NCI-H345 treated with DMSO at 0.1 percent for 48 hours (cell line): ENCODE measurements at regions not wholly inside any gene's neighbourhood (a gene's known extent, or its start where the extent isn't known, plus 50 kb on each side); places are given as distances from the start of the nearest gene placed in this dataset.
"Not testable (repeated sequence)": the region's sequence is repeated elsewhere in the genome, so short reads cannot be mapped to it uniquely, and the experiment has no call there.

Source experiments
- DNase-seq: peaks from one replicate; lab custom pipeline; 2025; ENCODE audit not compliant: unreplicated experiment; lab: John Stamatoyannopoulos, UW

- DNase-seq, result no peak
Measured at GRCh38 chr1:244316986-244317655, 134.6 kb downstream of the ADSS2 start.

GRCh38 chr1:244318078-244318477 lies 133.6 kb downstream of the ADSS2 start:
- no peak for DNase-seq

- DNase-seq, result no peak
Measured at GRCh38 chr1:244318512-244318911, 133.2 kb downstream of the ADSS2 start.

- DNase-seq, result no peak
Measured at GRCh38 chr1:244319283-244320132, 132.2 kb downstream of the ADSS2 start.

GRCh38 chr1:244322181-244322580 lies 129.5 kb downstream of the ADSS2 start:
- no peak for DNase-seq

GRCh38 chr1:244322791-244323521 lies 128.8 kb downstream of the ADSS2 start:
- DNase-seq, result no peak

GRCh38 chr1:244324176-244324883 lies 127.4 kb downstream of the ADSS2 start:
- no peak for DNase-seq

GRCh38 chr1:244325056-244325758 lies 126.5 kb downstream of the ADSS2 start:
- DNase-seq, result no peak

GRCh38 chr1:244326757-244327156 lies 125.0 kb downstream of the ADSS2 start:
- DNase-seq, result peak; percentile 88

- DNase-seq, result no peak
Measured at GRCh38 chr1:244327533-244327932, 124.2 kb downstream of the ADSS2 start.

GRCh38 chr1:244328476-244328875 lies 123.2 kb downstream of the ADSS2 start:
- DNase-seq, result no peak

- no peak for DNase-seq
Measured at GRCh38 chr1:244329591-244330317, 122.0 kb downstream of the ADSS2 start.

- DNase-seq, result no peak
Measured at GRCh38 chr1:244330318-244330625, 121.4 kb downstream of the ADSS2 start.

- DNase-seq, result not testable (repeated sequence)
Measured at GRCh38 chr1:244332761-244333160, 118.9 kb downstream of the ADSS2 start.

GRCh38 chr1:244334315-244334714 lies 117.4 kb downstream of the ADSS2 start:
- not testable (repeated sequence) for DNase-seq

- DNase-seq, result not testable (repeated sequence)
Measured at GRCh38 chr1:244334842-244335241, 116.9 kb downstream of the ADSS2 start.

- no peak for DNase-seq
Measured at GRCh38 chr1:244335456-244335855, 116.3 kb downstream of the ADSS2 start.

GRCh38 chr1:244336232-244336899 lies 115.3 kb downstream of the ADSS2 start:
- no peak for DNase-seq

GRCh38 chr1:244337839-244338238 lies 113.9 kb downstream of the ADSS2 start:
- no peak for DNase-seq
